GM19193 (cell line): ENCODE measurements at regions not wholly inside any gene's neighbourhood (a gene's known extent, or its start where the extent isn't known, plus 50 kb on each side); places are given as distances from the start of the nearest gene placed in this dataset.

Experiments
- POLR2A ChIP-seq: IDR thresholded peaks from 4 replicates; pipeline ENCODE4 v1.6.1; 2011; ENCODE audit not compliant: insufficient read depth, insufficient read length; ENCODE audit errors: extremely low read depth

DNA sequence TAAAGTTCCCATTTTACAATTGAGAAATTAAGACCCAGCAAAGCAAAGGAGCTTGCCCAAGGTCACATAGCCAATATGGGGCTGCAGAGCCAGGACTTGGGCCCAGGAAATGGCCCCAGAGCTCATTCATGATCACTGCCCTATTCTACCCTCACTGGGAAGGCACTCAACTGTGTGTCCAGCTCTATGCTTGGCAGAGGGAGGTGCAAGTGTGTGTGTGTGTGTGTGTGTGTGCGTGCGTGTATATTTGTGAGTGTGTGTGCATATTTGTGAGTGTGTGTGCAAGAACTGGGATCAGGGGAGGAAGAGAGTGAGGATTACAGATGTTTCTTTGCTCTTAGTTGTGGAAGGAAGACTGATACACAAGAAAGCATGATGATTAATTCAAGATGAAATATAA is 151.2 kb upstream of the CRY1 start:
- TF ChIP-seq POLR2A, result no peak

DNA sequence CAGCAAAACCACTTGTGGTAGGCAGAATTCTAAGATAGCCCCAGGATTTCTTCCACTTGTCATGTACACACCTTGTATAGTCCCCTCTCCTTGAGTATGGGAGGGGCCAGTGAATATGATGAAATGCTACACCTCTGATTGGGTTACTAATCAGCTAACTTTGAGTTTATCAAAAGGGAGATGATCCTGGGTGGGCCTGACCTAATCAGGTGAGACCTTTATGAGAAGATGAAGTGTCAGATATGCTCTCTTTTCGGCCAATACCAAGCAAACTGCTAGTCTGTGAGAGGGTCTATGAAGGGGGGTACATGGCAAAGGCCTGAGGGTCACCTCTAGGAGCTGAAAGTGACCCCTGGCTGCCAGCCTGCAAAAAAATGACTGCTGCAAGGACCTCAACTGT is 154.3 kb upstream of the CRY1 start:
- no peak for TF ChIP-seq POLR2A

GRCh38 chr12:107248187-107248586 is 154.8 kb upstream of the CRY1 start:
- no peak for TF ChIP-seq POLR2A

GRCh38 chr12:107251288-107251687 is 157.9 kb upstream of the CRY1 start:
- TF ChIP-seq POLR2A, result no peak

DNA sequence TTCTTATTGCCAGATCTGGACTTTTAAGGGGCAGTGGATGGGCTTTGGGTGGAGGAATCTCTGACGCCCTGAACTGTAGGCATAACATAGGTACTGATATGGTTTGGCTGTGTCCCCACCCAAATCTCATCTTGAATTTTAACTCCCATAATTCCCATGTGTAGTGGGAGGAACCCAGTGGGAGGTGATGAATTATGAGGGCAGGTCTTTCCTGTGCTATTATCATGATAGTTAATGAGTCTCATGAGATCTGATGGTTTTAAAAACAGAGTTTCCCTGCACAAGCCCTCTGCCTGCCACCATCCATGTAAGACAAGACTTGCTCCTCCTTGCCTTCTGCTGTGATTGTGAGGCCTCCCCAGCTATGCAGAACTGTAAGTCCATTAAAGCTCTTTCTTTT is 160.0 kb upstream of the CRY1 start:
- TF ChIP-seq POLR2A, result no peak

DNA sequence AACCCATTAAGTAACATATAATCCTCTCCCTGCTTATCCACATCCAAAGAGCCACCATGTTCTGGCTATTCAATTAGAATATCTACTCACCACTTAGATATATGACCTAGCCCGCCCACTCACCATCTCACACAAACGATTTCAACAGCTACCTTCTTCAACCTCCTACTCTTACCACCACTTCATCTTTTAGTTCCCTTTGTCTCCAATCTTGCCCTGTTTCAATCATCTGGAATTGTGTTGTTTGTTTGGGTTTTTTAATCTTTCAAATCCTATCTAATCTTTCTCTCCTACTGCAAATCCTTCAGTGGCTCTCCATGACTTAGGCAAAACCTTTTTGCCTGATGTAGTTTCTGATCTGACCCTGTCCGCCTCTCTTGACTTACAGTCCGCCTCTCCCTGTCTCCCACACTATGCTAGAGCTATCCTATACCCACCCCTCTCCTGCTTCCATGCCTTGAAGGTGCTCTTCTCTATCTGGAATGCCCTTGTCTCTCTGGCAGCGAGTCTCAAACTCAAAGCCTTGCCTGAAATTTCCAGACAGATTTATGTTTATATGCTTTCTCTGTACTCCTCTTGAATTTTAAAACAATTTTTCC is 161.0 kb upstream of the CRY1 start:
- no peak for TF ChIP-seq POLR2A

- no peak for TF ChIP-seq POLR2A
Measured at GRCh38 chr12:107258780-107259179, 165.4 kb upstream of the CRY1 start.

- TF ChIP-seq POLR2A, result no peak
Measured at GRCh38 chr12:107263980-107264379, 170.6 kb upstream of the CRY1 start.

DNA sequence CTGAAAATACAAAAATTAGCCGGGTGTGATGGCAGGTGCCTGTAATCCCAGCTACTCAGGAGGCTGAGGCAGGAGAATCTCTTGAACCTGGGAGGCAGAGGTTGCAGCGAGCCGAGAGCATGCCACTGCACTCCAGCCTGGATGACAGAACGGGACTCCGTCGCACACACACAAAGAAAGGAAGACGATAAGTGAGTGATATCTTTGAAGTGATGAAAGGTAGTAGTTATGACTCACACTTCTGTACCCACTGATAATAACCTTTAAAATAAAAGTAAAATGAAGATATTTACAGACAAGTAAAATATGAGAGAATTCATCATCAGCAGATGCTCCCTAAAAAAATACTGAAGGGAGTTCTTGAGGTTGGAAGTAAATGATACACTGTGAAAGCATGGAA is 171.3 kb upstream of the CRY1 start:
- no peak for TF ChIP-seq POLR2A

- no peak for TF ChIP-seq POLR2A
Measured at GRCh38 chr12:107267604-107268003, 174.3 kb upstream of the CRY1 start.

- no peak for TF ChIP-seq POLR2A
Measured at GRCh38 chr12:107271523-107271922, 178.2 kb upstream of the CRY1 start.

- no peak for TF ChIP-seq POLR2A
Measured at GRCh38 chr12:107275530-107275929, 182.2 kb upstream of the CRY1 start.

DNA sequence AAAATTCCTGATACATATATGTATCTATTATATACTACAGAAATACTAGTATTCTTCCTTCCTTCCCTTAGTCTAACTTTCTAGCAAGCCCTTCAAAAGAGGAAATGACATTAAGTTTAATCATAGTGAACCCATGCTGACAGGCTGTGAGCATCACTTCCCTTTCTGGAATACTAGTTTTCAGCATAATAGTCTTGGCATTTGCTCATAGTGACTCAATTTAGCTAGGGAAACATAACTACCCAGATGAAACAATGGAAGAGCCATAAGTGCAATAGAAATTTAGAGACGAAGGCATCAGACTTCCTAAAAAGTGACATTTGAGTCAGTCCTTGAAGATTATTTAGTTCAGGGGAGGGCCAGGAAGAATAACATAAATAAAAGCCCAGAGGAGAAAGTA is 184.5 kb upstream of the CRY1 start:
- no peak for TF ChIP-seq POLR2A

DNA sequence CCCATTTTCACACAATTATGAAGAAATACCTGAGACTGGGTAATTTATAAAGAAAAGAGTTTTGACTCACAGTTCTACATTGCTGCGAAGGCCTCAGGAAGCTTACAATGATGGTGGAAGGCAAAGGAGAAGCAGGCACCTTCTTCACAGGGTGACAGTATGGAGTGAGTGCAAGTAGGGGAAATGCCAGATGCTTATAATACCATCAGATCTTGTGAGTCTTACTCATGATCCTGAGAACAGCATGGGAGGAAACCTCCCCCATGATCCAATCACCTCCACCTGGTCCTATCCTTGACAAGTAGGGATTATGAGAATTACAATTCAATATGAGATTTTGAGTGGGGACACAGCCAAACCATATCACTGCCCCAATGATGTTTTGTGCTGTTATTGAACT is 189.3 kb upstream of the CRY1 start:
- no peak for TF ChIP-seq POLR2A

GRCh38 chr12:107283652-107284051 is 190.3 kb upstream of the CRY1 start:
- TF ChIP-seq POLR2A, result no peak

DNA sequence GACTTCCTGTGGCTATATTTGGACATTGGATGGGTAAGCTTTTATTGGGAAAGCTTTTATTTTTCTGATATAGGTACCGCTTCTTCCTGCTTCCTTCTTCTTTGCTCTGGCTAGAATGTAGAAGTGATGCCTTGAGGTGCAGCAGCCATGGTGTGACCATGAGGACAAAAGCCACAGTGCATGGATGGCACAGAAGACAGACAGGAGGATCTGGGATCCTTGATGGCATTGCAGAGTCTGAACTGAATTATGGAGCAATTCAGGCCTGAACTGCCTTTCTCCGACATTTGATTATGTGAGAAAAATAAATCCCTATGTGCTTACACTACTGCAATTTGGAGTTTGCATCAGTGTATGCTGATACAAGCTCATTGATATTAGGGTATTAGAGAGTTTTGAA is 191.3 kb upstream of the CRY1 start:
- TF ChIP-seq POLR2A, result no peak
